Lung (tissue), 11 donors: ENCODE measurements at regions not wholly inside any gene's neighbourhood (a gene's known extent, or its start where the extent isn't known, plus 50 kb on each side); places are given as distances from the start of the nearest gene placed in this dataset.

Experiments used
- ATAC-seq: fragments of 200-7000 bp; cut with Tn5 transposase; one replicate; pipeline ENCODE4 v1.9.1; 2020; ENCODE audit warnings: moderate number of reproducible peaks; ENCODE audit not compliant: insufficient read depth, low FRiP score
- DNase-seq, 3 donors: peaks; one replicate each; pipeline ENCODE4 v3.0.0-alpha.2; 2013 to 2017
- H3K27ac ChIP-seq, 2 donors: one replicate each; pipeline ENCODE4 v1.5.1; 2013; ENCODE audit warnings: mild to moderate bottlenecking in 2 of 2, moderate library complexity in 2 of 2, control low read depth in 1 of 2, inconsistent platforms in 1 of 2, low read depth in 1 of 2, low read length in 1 of 2
- H3K27me3 ChIP-seq, 3 donors: one replicate each; pipeline ENCODE4 v1.5.1; 2013; ENCODE audit warnings: low read length in 2 of 3; ENCODE audit not compliant: control insufficient read depth in 3 of 3, insufficient read depth in 3 of 3
- H3K36me3 ChIP-seq, 4 donors: one replicate each; pipeline ENCODE4 v1.5.1; 2013; ENCODE audit warnings: low read length in 4 of 4, mild to moderate bottlenecking in 1 of 4, moderate library complexity in 1 of 4; ENCODE audit not compliant: control insufficient read depth in 4 of 4, insufficient read depth in 4 of 4
- H3K4me1 ChIP-seq, 5 donors: one replicate each; pipeline ENCODE4 v1.5.1; 2013; ENCODE audit warnings: low read length in 5 of 5, mild to moderate bottlenecking in 2 of 5, moderate library complexity in 1 of 5; ENCODE audit not compliant: control insufficient read depth in 5 of 5, insufficient read depth in 5 of 5
- H3K4me3 ChIP-seq: one replicate; pipeline ENCODE4 v1.5.1; 2013; ENCODE audit warnings: mild to moderate bottlenecking, control low read depth, moderate library complexity
- H3K9ac ChIP-seq, 2 donors: one replicate each; pipeline ENCODE4 v1.5.1; 2013; ENCODE audit warnings: low read length in 2 of 2, control low read depth in 1 of 2; ENCODE audit not compliant: insufficient read depth in 1 of 2
- H3K9me3 ChIP-seq, 4 donors: one replicate each; pipeline ENCODE4 v1.5.1; 2013; ENCODE audit warnings: low read length in 3 of 4, mild to moderate bottlenecking in 1 of 4, moderate library complexity in 1 of 4; ENCODE audit not compliant: control insufficient read depth in 4 of 4, insufficient read depth in 3 of 4
- WGBS, 2 donors: extraction: QIAGEN DNeasy Blood & Tissue Kit; methylation state at CpG; one replicate each; pipeline ENCODE4 v1.1.7; 2013; 5-methylcytosine and 5-hydroxymethylcytosine counted together
- TF ChIP-seq, protein P1 (sequence below): IDR thresholded peaks from 2 replicates; pipeline ENCODE4 v1.5.1; 2012; ENCODE audit warnings: mild to moderate bottlenecking; ENCODE audit errors: control extremely low read depth, extremely low read depth
- donor health status: control.
- donor health status: control.
- donor health status: Bipolar disorder and iron deficiency.
- donor health status: healthy.
- donor health status: DM: yes; HTN: yes; CAD: no.

DNA sequence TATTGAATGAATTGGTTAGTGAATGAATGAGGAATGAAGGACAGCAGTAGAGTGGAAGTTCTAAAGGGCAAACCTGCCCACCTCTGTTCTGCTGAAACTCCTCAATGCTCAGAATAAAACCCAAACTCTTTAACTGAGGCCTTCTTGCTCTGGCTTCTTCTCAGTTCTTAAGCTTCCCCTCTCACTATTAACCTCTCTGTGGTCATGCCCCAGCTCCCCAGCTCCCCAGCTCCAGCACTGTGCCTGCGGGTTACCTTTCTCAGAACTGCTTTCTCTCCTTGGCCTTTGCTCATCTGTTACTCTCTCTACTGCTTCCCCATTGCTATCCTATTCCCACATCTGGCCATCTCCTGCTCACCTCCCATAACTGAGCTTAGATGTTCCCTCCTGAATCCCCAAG is 137.4 kb downstream of the NXPE2 start:
- H3K27me3 ChIP-seq: peaks cover 0 to 26% (median 21%) of the 10 kb centered on the region in 3 donors
- ATAC-seq (no peak), DNase-seq (no peak)
- no peak overlapping the region for H3K9ac ChIP-seq
- 96 to 100% methylated on average over 1 of the region's 1 CpG for WGBS, 2 donors
- TF ChIP-seq, protein P1, sequence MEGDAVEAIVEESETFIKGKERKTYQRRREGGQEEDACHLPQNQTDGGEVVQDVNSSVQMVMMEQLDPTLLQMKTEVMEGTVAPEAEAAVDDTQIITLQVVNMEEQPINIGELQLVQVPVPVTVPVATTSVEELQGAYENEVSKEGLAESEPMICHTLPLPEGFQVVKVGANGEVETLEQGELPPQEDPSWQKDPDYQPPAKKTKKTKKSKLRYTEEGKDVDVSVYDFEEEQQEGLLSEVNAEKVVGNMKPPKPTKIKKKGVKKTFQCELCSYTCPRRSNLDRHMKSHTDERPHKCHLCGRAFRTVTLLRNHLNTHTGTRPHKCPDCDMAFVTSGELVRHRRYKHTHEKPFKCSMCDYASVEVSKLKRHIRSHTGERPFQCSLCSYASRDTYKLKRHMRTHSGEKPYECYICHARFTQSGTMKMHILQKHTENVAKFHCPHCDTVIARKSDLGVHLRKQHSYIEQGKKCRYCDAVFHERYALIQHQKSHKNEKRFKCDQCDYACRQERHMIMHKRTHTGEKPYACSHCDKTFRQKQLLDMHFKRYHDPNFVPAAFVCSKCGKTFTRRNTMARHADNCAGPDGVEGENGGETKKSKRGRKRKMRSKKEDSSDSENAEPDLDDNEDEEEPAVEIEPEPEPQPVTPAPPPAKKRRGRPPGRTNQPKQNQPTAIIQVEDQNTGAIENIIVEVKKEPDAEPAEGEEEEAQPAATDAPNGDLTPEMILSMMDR: no peak
- no peaks in the 10 kb centered on the region for H3K4me1 ChIP-seq
- no peak overlapping the region for H3K27ac ChIP-seq
- no peak overlapping the region for H3K4me3 ChIP-seq
- H3K9me3 ChIP-seq: peaks cover 0 to 4% (median 0%) of the 10 kb centered on the region in 4 donors
- H3K36me3 ChIP-seq: no peaks in the 10 kb centered on the region

DNA sequence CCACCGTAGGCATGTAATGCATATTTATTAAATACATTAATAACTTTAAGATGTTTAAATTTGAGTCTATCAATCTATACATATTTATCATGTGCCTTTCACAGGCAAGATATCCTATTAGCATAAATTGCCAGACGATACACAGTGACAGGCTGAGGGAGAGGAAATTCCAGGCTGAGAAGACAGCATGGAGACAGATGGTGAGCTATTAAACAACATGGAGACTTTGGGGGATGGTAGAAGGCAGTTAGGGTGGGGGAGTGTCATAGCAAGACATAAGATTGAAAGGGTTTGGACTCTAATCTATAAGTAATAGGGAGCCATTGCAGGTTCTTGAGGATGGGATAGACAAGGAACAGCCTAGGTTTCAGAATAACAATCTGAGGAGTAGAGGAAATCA is 138.5 kb downstream of the NXPE2 start:
- ATAC-seq (no peak), DNase-seq (no peak)
- H3K36me3 ChIP-seq: no peaks in the 10 kb centered on the region
- no peak overlapping the region for H3K9ac ChIP-seq
- no peak overlapping the region for H3K4me3 ChIP-seq
- peaks cover 0 to 4% (median 0%) of the 10 kb centered on the region in 4 donors for H3K9me3 ChIP-seq
- H3K4me1 ChIP-seq: no peaks in the 10 kb centered on the region
- TF ChIP-seq, protein P1: no peak
- peaks cover 0 to 28% (median 21%) of the 10 kb centered on the region in 3 donors for H3K27me3 ChIP-seq
- no peak overlapping the region for H3K27ac ChIP-seq
- WGBS, 2 donors: 78 to 80% methylated on average over 2 of the region's 2 CpGs

DNA sequence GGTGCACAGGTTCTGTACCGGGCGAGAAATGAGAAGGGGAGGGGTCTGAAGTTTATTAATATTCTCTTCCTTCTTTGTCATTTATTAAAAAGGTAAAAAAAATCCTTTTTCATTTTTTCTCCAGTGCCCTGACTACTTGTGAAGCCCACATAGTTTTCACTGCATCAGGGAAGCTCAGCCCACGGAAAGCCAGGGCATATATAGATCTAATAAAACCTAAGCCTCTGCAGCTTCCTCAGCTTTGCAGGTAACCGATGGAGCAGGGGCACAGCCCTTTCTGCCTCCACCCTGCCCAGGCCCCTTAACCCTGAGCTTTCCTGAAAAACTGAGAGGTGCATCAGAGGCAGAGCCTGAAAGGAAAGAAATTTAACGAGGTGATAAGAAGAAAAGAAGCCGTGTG is 140.1 kb downstream of the NXPE2 start:
- TF ChIP-seq, protein P1: no peak
- no peak overlapping the region for H3K9ac ChIP-seq
- DNase-seq (no peak), ATAC-seq (no peak)
- H3K27ac ChIP-seq: no peak overlapping the region
- H3K27me3 ChIP-seq: peaks cover 0 to 28% (median 21%) of the 10 kb centered on the region in 3 donors
- H3K4me3 ChIP-seq: no peak overlapping the region
- WGBS, 2 donors: 36 to 40% methylated on average over 6 of the region's 6 CpGs
- no peaks in the 10 kb centered on the region for H3K4me1 ChIP-seq
- no peaks in the 10 kb centered on the region for H3K36me3 ChIP-seq
- H3K9me3 ChIP-seq: peaks cover 0 to 3% (median 0%) of the 10 kb centered on the region in 4 donors

DNA sequence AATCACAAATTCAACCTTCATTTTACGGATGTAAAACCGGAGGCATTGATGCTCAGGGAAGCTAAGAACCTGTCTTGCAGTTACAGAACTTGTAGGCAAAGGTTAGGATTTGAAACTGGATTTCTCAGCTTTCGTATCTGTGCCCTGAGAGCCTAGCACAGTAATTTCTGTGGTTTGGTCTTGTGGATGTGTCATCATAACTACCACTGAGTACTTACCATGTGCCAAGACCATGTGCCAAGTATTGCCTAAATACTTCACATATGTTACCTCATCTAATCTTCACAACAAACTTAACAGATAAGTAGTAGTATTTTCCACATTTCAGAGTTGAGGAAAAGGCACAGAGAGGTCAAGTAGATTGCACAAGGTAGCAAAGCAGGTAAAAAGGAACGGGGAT is 140.7 kb downstream of the NXPE2 start:
- no peak for DNase-seq
- Histone ChIP-seq H3K36me3 (no peaks in the 10 kb centered on the region), H3K27ac (no peak overlapping the region), H3K4me3 (no peak overlapping the region), H3K27me3 (peaks cover 0 to 28% (median 21%) of the 10 kb centered on the region in 3 donors), H3K4me1 (no peaks in the 10 kb centered on the region), H3K9ac (no peak overlapping the region), H3K9me3 (peaks cover 0 to 2% (median 0%) of the 10 kb centered on the region in 4 donors)
- TF ChIP-seq, protein P1: no peak
- WGBS, 2 donors: 64 to 77% methylated on average over 4 of the region's 4 CpGs
- no peak for ATAC-seq
